ENCODE measurements at regions not wholly inside any gene's neighbourhood (a gene's known extent, or its start where the extent isn't known, plus 50 kb on each side); places are given as distances from the start of the nearest gene placed in this dataset.

GRCh38 chr20:40017765-40018164 lies 671.3 kb downstream of the MAFB start:
- no peak for TF ChIP-seq POLR2AphosphoS5 (IDR thresholded peaks at IDR 0.05; ENCODE audit: low read depth, low read length)
- no peak for TF ChIP-seq POLR2A (IDR thresholded peaks at IDR 0.05; ENCODE audit: low read depth, low read length)
- TF ChIP-seq TAF1 (IDR thresholded peaks at IDR 0.05; ENCODE audit: low read depth, low read length) = no peak
- TF ChIP-seq SPI1 (IDR thresholded peaks at IDR 0.05; ENCODE audit: low read depth, low read length) = no peak
- no peak for TF ChIP-seq POU2F2 (IDR thresholded peaks at IDR 0.05; ENCODE audit: low read depth, low read length)
- TF ChIP-seq PAX5 (IDR thresholded peaks at IDR 0.05; ENCODE audit: insufficient read depth, low read length, severe bottlenecking) = no peak

All from GM12891 (cell line).